ENCODE measurements at regions not wholly inside any gene's neighbourhood (a gene's known extent, or its start where the extent isn't known, plus 50 kb on each side); places are given as distances from the start of the nearest gene placed in this dataset.

GRCh38 chr1:221149555-221150075, 270.4 kb downstream of the HLX start:
- no peak for DNase-seq (ENCODE audit: low spot score)

GRCh38 chr1:221150996-221151395, 271.8 kb downstream of the HLX start:
- DNase-seq (ENCODE audit: low spot score) (no peak), ATAC-seq (no peak)

More at GRCh38 chr1:221149555-221150075, 270.4 kb downstream of the HLX start:
- ATAC-seq: no peak

GRCh38 chr1:221154932-221155331, 275.7 kb downstream of the HLX start:
- ATAC-seq (no peak), DNase-seq (ENCODE audit: low spot score) (no peak)

- DNase-seq (ENCODE audit: low spot score) (no peak), ATAC-seq (no peak)
These were observed 278.0 kb downstream of the HLX start for GRCh38 chr1:221157026-221157761.

GRCh38 chr1:221159608-221160007, 280.4 kb downstream of the HLX start:
- ATAC-seq: no peak

GRCh38 chr1:221161571-221162041, 282.4 kb downstream of the HLX start:
- ATAC-seq (no peak), DNase-seq (ENCODE audit: low spot score) (no peak)

More at GRCh38 chr1:221159608-221160007, 280.4 kb downstream of the HLX start:
- no peak for DNase-seq (ENCODE audit: low spot score)

GRCh38 chr1:221162352-221162751, 283.1 kb downstream of the HLX start:
- DNase-seq (ENCODE audit: low spot score): no peak
- ATAC-seq: no peak

GRCh38 chr1:221162939-221163338, 283.7 kb downstream of the HLX start:
- ATAC-seq (no peak), DNase-seq (ENCODE audit: low spot score) (no peak)

GRCh38 chr1:221164029-221164428, 284.8 kb downstream of the HLX start:
- ATAC-seq (no peak), DNase-seq (ENCODE audit: low spot score) (no peak)

GRCh38 chr1:221164951-221165838, 286.0 kb downstream of the HLX start:
- DNase-seq (ENCODE audit: low spot score) (no peak), ATAC-seq (no peak)

- DNase-seq (ENCODE audit: low spot score) (no peak), ATAC-seq (no peak)
These were observed 286.7 kb downstream of the HLX start for GRCh38 chr1:221165839-221166500.

- DNase-seq (ENCODE audit: low spot score): no peak
- no peak for ATAC-seq
These were observed 287.5 kb downstream of the HLX start for GRCh38 chr1:221166559-221167318.

- DNase-seq (ENCODE audit: low spot score) (no peak), ATAC-seq (no peak)
These were observed 290.2 kb downstream of the HLX start for GRCh38 chr1:221169447-221169889.

GRCh38 chr1:221170171-221170570, 290.9 kb downstream of the HLX start:
- ATAC-seq: no peak
- DNase-seq (ENCODE audit: low spot score): no peak

GRCh38 chr1:221171768-221172167, 292.5 kb downstream of the HLX start:
- ATAC-seq (no peak), DNase-seq (ENCODE audit: low spot score) (no peak)

- ATAC-seq (no peak), DNase-seq (ENCODE audit: low spot score) (no peak)
These were observed 293.6 kb downstream of the HLX start for GRCh38 chr1:221172841-221173240.

- DNase-seq (ENCODE audit: low spot score) (no peak), ATAC-seq (peak; percentile 27)
These were observed 295.2 kb downstream of the HLX start for GRCh38 chr1:221174330-221174993.

GRCh38 chr1:221175249-221175648, 296.0 kb downstream of the HLX start:
- ATAC-seq (no peak), DNase-seq (ENCODE audit: low spot score) (no peak)

- DNase-seq (ENCODE audit: low spot score): no peak
- no peak for ATAC-seq
These were observed 301.6 kb downstream of the HLX start for GRCh38 chr1:221180704-221181368.

All from left lobe of liver (tissue), 2 donors.